T-helper 1 cell treated with Interleukin-12 subunit alpha and Interleukin-12 subunit beta and Interleukin-4 antibody, amounts not matched to agents 30 μg/mL and 1 μg/mL, for 36 hours (primary cell): ENCODE measurements at regions not wholly inside any gene's neighbourhood (a gene's known extent, or its start where the extent isn't known, plus 50 kb on each side); places are given as distances from the start of the nearest gene placed in this dataset.
"Not testable (repeated sequence)": the region's sequence is repeated elsewhere in the genome, so short reads cannot be mapped to it uniquely, and the experiment has no call there.

Experiments used
- H3K27ac Mint-ChIP-seq: one replicate; pipeline ENCODE4 v1.8.0; 2021; ENCODE audit warnings: mild to moderate bottlenecking, mixed read lengths
- H3K27me3 Mint-ChIP-seq: one replicate; pipeline ENCODE4 v1.8.0; 2021; ENCODE audit warnings: low read depth, mixed read lengths
- H3K36me3 Mint-ChIP-seq: one replicate; pipeline ENCODE4 v1.8.0; 2021; ENCODE audit warnings: low read depth, mixed read lengths
- H3K4me1 Mint-ChIP-seq: one replicate; pipeline ENCODE4 v1.8.0; 2021; ENCODE audit warnings: low read depth, mixed read lengths
- H3K4me3 Mint-ChIP-seq: one replicate; pipeline ENCODE4 v1.8.0; 2021; ENCODE audit warnings: mild to moderate bottlenecking, moderate library complexity, mixed read lengths
- H3K9me3 Mint-ChIP-seq: one replicate; pipeline ENCODE4 v1.8.0; 2021; ENCODE audit warnings: mixed read lengths

DNA sequence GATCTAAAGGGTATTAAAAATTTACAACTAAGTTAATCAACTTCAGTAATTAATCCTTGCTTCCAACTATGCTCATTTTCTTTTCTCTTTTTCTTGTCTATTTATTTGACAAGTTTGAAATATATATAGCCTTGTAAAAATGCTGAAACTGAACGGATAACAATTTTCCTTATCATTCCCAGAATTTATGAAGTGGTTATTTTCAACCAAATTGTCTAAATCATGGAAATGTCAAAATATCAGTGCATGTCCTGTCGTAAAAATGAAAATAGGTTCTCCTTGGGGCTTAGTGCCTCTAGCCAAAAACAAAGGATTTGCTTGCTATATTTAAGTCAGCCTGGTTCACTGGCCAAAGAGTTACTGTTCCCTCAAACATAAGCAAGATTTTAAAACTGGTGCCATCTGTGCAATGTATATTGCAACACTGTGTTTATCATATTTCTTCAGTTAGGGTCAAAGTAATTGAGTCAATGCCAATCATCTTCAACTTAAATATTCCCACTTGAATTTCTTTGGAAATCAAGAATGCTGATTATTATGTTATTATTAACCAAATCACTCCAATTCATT, 798.3 kb downstream of the MAT2B start:
- Mint-ChIP-seq H3K27ac (no peak overlapping the region), H3K36me3 (no peaks in the 10 kb centered on the region), H3K4me3 (no peak overlapping the region), H3K4me1 (no peaks in the 10 kb centered on the region), H3K9me3 (no peaks in the 10 kb centered on the region), H3K27me3 (no peaks in the 10 kb centered on the region)

DNA sequence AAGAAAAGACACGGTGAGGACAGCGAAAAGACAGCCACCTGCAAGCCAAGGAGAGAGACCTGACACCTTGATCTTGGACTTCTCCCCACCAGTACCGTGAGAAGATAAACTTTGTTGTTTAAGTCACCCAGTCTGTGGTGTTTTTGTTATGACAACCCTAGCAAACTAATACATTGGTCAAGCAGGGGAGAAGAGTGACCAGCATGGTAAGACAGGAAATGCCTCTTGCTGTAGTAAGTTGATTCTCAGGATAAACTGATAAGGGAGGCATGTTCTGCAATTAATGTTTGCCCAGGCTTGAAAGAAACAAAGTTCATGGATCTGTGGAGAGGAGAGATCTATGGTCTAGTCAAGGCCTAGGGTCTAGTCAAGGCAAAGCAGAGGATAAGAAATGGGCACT, 801.2 kb downstream of the MAT2B start:
- H3K4me1 Mint-ChIP-seq, result no peaks in the 10 kb centered on the region
- H3K27me3 Mint-ChIP-seq, result no peaks in the 10 kb centered on the region
- H3K36me3 Mint-ChIP-seq, result no peaks in the 10 kb centered on the region
- no peak overlapping the region for H3K4me3 Mint-ChIP-seq
- no peak overlapping the region for H3K27ac Mint-ChIP-seq
- no peaks in the 10 kb centered on the region for H3K9me3 Mint-ChIP-seq

DNA sequence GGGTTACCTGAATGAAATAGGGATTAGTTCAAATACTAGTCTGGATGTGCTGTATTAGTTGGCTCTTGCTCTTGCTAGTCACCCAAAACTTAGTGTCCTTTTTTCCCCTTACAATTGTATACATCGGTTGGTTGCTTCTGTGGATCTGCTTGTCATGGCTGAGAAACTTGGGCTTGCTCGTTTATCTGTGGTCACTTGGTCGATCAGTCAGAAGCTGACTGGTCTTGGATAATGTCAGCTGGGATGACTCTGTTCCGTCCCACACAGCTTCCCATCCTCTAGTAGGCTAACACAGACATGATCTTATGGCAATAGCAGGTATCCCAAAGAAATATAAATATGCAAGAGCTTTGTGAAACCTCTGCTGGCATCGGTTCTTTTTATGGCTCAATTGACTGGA, 807.4 kb downstream of the MAT2B start:
- no peaks in the 10 kb centered on the region for H3K9me3 Mint-ChIP-seq
- no peaks in the 10 kb centered on the region for H3K36me3 Mint-ChIP-seq
- no peak overlapping the region for H3K27ac Mint-ChIP-seq
- no peak overlapping the region for H3K4me3 Mint-ChIP-seq
- H3K27me3 Mint-ChIP-seq, result no peaks in the 10 kb centered on the region
- no peaks in the 10 kb centered on the region for H3K4me1 Mint-ChIP-seq

DNA sequence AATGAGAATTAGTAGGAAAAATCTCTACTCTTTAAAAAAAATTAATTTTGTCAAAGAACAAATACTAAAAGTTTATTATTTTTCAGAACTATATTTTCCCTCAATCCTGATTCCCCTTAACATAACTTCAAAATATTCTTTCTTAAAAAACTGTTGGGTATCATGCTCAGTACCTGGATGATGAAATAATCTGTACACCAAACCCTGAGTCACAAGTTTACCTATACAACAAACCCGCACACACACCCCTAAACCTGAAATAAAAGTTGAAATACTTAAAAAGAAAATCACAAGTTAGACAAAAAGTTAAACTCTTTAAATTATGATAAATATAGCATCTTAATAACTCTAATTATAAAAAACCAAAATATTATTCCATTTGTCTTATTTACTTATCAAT, 812.3 kb downstream of the MAT2B start:
- Mint-ChIP-seq H3K4me1 (no peaks in the 10 kb centered on the region), H3K36me3 (no peaks in the 10 kb centered on the region), H3K9me3 (peaks cover 8% of the 10 kb centered on the region), H3K27ac (no peak overlapping the region), H3K4me3 (no peak overlapping the region), H3K27me3 (no peaks in the 10 kb centered on the region)

DNA sequence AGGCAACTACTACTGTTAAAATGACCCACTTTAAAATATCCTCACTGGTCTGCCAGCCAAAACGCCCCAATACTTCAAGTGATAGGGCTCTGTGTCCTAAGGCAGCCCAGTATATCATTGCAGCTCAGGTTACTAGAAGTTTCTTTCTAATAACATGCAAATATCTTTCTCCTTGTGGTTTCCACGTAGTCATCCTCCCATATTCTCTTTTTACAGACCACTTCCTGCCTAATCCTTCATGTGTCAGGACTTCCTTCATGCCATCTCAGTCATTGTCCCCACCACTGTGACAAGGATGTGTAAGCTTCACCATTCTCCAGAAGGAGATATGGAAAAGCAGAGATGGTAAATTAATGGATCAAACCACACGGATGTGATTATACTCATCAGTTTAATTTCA, 813.7 kb downstream of the MAT2B start:
- no peaks in the 10 kb centered on the region for H3K27me3 Mint-ChIP-seq
- H3K36me3 Mint-ChIP-seq, result no peaks in the 10 kb centered on the region
- H3K4me3 Mint-ChIP-seq, result no peak overlapping the region
- H3K9me3 Mint-ChIP-seq, result peaks cover 8% of the 10 kb centered on the region
- H3K27ac Mint-ChIP-seq, result no peak overlapping the region
- no peaks in the 10 kb centered on the region for H3K4me1 Mint-ChIP-seq

DNA sequence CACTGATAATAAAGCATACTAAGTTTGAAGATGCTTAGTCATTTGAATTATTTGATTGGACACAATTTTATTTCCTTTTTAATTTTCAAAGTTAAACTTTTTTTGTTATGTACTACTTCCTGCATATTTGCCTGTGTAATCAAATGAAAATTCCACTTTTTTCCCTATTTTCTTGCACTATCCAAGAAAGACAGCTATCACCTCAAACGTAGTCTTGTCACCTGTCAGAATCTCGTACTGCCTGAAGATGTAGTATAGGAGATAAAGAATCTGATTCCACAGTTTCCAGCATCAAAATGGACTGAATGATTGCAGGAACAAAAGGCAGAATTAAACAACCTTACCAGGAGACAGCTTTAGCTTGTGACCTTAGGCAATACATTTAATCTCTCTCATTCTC, 818.8 kb downstream of the MAT2B start:
- H3K9me3 Mint-ChIP-seq, result peaks cover 25% of the 10 kb centered on the region
- no peak overlapping the region for H3K4me3 Mint-ChIP-seq
- no peaks in the 10 kb centered on the region for H3K36me3 Mint-ChIP-seq
- H3K4me1 Mint-ChIP-seq, result no peaks in the 10 kb centered on the region
- H3K27ac Mint-ChIP-seq, result no peak overlapping the region
- no peaks in the 10 kb centered on the region for H3K27me3 Mint-ChIP-seq

DNA sequence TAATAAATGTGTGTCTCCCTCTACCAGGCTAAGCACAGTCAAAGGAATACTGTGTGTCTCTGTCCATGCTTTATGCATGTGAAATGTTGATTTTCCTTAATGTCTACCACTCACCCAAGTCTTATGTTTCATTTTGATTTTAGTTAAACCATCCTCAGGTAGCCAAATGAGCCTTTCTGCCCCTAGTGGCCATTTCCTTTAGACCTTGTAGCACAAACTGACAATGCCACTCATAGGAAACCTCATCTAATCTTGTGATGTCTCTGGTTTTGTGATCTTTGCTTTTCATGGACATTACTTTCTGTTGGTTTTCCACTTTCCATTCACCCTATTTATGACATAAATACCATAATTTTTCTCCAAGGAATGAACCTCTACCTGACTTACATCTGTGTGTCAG, 820.8 kb downstream of the MAT2B start:
- Mint-ChIP-seq H3K27me3 (no peaks in the 10 kb centered on the region), H3K4me1 (no peaks in the 10 kb centered on the region), H3K36me3 (no peaks in the 10 kb centered on the region), H3K27ac (no peak overlapping the region), H3K4me3 (no peak overlapping the region), H3K9me3 (peaks cover 24% of the 10 kb centered on the region)

DNA sequence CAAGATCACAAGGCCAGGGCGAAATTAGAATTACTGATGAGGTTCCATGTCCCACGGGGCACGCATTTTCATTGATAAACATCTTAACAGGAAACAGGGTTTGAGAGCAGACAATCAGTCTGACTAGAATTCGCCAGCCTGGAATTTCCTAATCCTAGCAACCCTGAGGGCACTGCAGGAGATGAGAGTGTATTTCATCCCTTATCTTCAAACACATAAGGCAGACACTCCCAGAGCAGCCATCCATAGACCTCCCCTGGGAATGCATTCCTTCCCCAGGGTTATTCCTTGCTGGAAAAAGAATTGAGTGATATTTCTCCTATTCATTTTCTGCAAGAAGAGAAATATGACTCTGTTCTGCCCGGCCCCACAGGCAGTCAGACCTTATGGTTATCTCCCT, 821.7 kb downstream of the MAT2B start:
- peaks cover 17% of the 10 kb centered on the region for H3K9me3 Mint-ChIP-seq
- not testable (repeated sequence) for H3K4me3 Mint-ChIP-seq, H3K27ac Mint-ChIP-seq, H3K4me1 Mint-ChIP-seq, H3K27me3 Mint-ChIP-seq, H3K36me3 Mint-ChIP-seq

DNA sequence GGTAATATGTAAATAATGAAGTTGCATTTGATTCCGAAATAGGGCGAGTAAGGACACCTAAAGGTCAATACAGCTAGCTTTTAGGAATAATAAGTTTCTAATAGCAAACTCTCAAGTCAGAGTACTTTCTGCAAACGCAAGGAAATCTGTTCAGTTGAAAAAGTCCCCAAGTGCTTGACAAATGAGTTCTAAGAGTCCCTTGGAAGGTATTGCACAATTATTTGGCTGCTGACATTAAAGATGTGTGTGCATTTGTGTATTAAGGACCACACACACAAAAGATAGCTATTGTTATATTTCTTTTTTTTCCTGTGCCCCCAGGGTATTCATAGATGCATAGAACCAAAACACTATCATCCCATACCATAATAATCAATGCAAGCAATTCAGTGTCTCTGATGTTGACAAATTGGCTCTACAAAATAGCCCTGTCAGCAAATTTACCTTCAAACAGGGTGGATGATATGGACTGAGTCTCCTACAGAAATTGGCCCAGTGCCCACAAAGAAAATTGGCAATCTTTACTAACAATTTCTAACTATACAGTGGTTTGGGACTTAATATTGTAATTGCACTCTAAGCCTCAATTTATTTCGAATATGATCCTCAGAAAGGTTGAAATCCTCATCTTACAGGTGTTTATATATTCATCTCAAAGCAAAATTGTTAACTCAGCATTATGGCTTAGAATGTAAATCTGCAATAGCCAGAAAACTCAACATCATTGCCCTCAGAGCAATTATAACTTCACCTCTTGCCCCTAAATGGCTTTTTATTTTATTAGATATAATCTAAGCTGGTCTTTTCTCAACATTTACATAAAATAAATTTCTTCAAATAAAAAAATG, 827.2 kb downstream of the MAT2B start:
- Mint-ChIP-seq H3K27ac (no peak overlapping the region), H3K4me3 (no peak overlapping the region), H3K4me1 (no peaks in the 10 kb centered on the region), H3K36me3 (no peaks in the 10 kb centered on the region), H3K9me3 (peaks cover 7% of the 10 kb centered on the region), H3K27me3 (no peaks in the 10 kb centered on the region)

DNA sequence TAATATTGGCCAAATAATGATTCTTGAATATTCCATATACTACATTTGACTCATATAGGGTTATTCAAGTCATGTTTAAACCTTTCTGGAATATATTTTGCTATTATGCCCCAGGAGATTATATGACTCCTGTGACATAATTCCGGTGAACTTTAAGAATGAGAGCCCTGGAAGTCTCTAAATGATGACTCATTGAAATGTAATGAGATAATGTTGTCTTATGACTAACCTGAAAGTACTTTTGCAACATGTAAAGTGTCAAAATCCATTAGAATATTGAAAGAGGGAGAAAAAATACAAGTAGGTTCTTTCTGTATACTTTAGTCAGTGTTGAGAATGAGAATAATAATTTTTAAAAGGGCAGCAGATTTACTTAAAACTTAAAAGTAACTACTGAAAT, 830.4 kb downstream of the MAT2B start:
- Mint-ChIP-seq H3K27me3 (no peaks in the 10 kb centered on the region), H3K4me3 (no peak overlapping the region), H3K36me3 (no peaks in the 10 kb centered on the region), H3K27ac (no peak overlapping the region), H3K9me3 (peaks cover 6% of the 10 kb centered on the region), H3K4me1 (no peaks in the 10 kb centered on the region)

DNA sequence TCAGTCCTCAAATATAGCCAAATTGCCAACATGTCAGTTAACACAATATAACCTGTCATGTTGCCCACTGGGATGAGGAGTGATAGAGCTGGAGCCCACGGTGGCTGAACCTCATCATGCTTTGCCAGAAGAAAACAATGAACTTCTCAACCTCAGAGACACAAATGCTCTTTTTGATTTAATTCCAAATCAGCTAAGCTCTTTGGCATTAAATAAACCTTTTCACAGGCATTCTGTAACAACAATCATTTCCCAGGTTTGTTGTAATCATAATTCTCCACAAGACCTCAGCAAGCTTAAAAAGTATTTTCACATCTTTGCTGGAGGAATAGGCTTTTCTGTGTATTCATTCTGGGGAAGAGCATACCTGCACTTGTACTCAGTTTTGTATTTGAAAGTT, 830.9 kb downstream of the MAT2B start:
- no peaks in the 10 kb centered on the region for H3K4me1 Mint-ChIP-seq
- no peak overlapping the region for H3K4me3 Mint-ChIP-seq
- H3K27me3 Mint-ChIP-seq, result no peaks in the 10 kb centered on the region
- no peaks in the 10 kb centered on the region for H3K36me3 Mint-ChIP-seq
- no peak overlapping the region for H3K27ac Mint-ChIP-seq
- peaks cover 6% of the 10 kb centered on the region for H3K9me3 Mint-ChIP-seq

DNA sequence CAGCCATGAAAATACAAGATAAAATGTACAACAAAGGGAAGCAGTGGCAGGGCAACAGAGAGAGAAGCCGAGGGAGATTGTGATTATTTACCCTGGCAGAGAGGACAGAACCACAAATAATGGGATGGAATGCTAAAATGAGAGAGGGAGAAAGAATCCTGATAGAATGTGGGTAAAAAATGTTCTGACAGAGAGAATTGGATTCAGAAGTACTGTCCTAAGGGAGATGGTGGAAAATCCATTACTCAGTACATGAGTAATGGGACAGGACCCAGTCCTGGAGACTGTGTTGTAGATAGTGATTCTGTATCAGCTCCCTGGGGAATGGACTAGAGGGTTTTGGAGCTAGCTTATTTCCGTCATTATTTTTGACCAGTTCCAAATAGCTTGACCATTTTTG, 831.5 kb downstream of the MAT2B start:
- Mint-ChIP-seq H3K4me1 (no peaks in the 10 kb centered on the region), H3K9me3 (peaks cover 6% of the 10 kb centered on the region), H3K27ac (no peak overlapping the region), H3K36me3 (no peaks in the 10 kb centered on the region), H3K4me3 (no peak overlapping the region), H3K27me3 (no peaks in the 10 kb centered on the region)

DNA sequence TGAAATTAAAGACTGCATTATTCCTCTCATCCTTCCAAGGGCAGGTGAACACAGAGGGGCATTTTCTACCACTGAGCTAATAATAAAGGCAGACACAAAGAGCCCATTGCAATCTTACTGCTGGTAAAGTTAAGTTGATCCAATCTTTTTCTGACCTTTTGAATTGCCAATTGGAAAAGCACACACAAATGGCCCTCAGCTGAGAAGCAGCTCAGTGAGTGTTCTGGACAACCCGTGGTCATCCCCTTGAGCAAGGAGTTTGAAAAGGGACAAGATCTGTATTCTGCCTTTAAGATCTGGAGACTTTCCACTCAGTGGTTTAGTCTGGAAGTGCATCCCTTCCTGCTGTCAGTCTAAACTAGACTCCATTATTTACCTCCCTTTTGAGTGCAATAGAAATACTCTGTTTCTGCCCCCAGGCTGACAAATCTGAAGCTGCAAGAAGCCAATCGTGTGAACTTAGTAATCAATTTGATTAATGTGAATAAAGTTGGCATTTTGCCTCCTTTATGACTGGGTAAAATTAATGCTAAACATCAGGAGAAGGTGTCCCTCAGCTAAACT, 835.7 kb downstream of the MAT2B start:
- no peaks in the 10 kb centered on the region for H3K9me3 Mint-ChIP-seq
- no peak overlapping the region for H3K27ac Mint-ChIP-seq
- H3K27me3 Mint-ChIP-seq, result no peaks in the 10 kb centered on the region
- H3K36me3 Mint-ChIP-seq, result no peaks in the 10 kb centered on the region
- no peaks in the 10 kb centered on the region for H3K4me1 Mint-ChIP-seq
- no peak overlapping the region for H3K4me3 Mint-ChIP-seq

DNA sequence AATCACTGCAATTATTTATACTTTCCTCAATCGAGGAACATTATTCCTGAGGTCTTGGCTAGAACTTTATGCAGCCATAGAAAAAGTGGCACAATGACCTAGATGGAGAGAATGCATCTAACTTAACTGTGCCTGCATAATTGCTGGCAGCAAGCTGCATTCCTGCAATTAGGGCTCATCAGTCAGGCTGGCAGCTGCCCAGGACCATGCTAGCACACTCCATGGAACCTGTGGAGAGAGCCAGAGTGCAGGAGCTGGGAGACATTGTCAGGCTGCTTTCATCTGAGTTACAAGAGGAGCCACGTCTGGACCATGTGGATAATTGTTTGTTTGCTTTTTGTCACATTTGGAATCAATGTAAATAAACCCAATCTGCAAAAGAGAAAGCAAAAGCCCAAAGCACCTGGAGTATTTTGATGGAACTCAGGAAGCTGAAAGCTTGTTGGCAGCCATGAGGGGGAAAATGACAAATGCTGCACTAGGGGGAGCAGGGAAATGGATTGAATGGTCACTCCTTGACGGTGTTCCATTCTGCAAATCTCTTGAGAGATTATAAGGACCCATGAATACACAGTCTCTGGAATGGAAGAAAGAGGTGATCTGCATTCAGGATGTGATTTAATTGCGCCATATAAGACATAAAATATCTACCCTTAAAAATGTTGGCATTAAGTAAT, 839.9 kb downstream of the MAT2B start:
- Mint-ChIP-seq H3K27ac (no peak overlapping the region), H3K4me1 (no peaks in the 10 kb centered on the region)

DNA sequence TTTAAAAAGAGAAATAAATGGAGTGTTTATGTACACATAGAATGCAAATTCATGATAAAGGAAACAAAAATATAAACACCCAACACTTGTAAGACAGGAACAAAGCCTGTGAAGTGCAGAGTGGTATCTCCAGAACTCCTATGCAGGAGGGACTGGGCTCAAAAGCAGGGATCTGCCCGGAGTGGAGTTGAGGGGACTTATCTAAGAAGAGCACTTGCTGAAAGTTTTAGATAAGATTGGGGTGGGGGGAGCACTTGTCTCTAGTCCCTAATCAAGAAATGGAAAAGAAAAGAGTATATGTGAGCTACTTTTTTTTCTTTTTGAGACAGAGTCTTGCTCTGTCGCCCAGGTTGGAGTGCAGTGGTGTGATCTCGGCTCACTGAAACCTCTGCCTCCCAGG, 840.4 kb downstream of the MAT2B start:
- Mint-ChIP-seq H3K4me3 (no peak overlapping the region), H3K27ac (no peak overlapping the region), H3K36me3 (no peaks in the 10 kb centered on the region), H3K27me3 (no peaks in the 10 kb centered on the region), H3K9me3 (no peaks in the 10 kb centered on the region), H3K4me1 (no peaks in the 10 kb centered on the region)

More for the DNA sequence above, 839.9 kb downstream of the MAT2B start:
- Mint-ChIP-seq H3K4me3 (no peak overlapping the region), H3K9me3 (no peaks in the 10 kb centered on the region), H3K27me3 (no peaks in the 10 kb centered on the region), H3K36me3 (no peaks in the 10 kb centered on the region)
